ENCODE measurements at regions not wholly inside any gene's neighbourhood (a gene's known extent, or its start where the extent isn't known, plus 50 kb on each side); places are given as distances from the start of the nearest gene placed in this dataset.

DNA sequence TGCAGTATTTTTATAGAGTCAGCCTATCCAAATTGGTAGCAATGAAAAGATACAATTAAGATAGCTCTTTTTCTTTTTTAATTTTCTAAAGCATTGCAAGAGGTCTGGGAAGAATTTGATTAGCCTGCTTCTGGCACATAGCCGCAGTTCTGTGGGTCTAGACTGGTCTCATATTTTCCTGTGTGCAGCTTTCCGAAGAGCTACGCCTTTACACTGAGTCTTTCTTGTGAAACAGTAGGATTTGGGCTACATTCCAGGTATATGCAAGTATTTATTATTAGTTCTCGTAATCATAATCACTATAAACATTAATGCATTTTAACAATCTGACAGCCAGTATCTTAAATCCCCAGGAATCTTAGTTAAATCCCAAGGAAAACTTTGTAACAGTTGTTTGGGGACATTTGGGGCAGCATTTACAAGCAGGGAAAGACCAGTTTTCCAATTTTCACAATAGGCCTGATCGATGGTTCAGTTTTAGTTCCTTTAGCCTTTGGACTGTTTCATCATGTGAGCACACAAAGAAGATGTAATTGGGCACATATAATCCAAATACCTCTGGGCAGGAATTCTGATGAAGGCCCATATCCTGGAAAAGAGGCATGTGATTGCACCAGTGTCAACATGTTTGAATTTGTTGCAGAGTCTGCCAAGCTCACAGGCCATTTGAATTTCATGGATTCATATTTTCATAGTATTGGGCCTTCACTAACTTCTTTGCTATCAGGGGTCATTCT is 287.3 kb downstream of the INHBA start:
- FAIRE-seq (no peak), DNase-seq (ENCODE audit: low read depth in 1 of 2, low spot score in 2 of 2) (no peak)
- no peak overlapping the region for H2BK120ac ChIP-seq (replicated peaks; ENCODE audit: low read depth, low read length)
- no peak overlapping the region for H2AFZ ChIP-seq (ENCODE audit: low read length)
- CTCF ChIA-PET (ENCODE audit: partially characterized antibody) = interaction anchor here (1.6 kb wide), 1 partner anchor 278 kb away, joined by 3 read pairs; no protein-coding TSS in a partner anchor
- H4K91ac ChIP-seq (replicated peaks; ENCODE audit: insufficient read length, low read length) = no peak overlapping the region
- H3K23me2 ChIP-seq (ENCODE audit: low read depth, low read length) = no peaks in the 10 kb centered on the region
- H3K27ac ChIP-seq (ENCODE audit: low read depth, low read length) = no peak overlapping the region
- WGBS, 2 experiments (ENCODE audit: extremely low coverage in 1 of 2, insufficient coverage in 1 of 2, insufficient read length in 1 of 2, insufficient replicate concordance in 2 of 2, low coverage in 1 of 2, low lambda C conversion rate in 2 of 2, missing lambda C conversion rate in 1 of 2) = 94% methylated on average over 5 of the region's 5 CpGs; no CpG with 5 or more reads in 1 of the 2 experiments
- no peak overlapping the region for H3K4me2 ChIP-seq (ENCODE audit: insufficient read depth in 1 of 2, low read depth in 2 of 2, low read length in 2 of 2)
- no peak overlapping the region for H3K23ac ChIP-seq (ENCODE audit: insufficient read length)
- H4K20me1 ChIP-seq (replicated peaks in 1 of 2; ENCODE audit: control insufficient read depth in 1 of 2, insufficient read depth in 2 of 2, low read length in 2 of 2) = no peaks in the 10 kb centered on the region
- H3K4me1 ChIP-seq (replicated peaks in 1 of 4; ENCODE audit: control insufficient read depth in 3 of 4, insufficient read depth in 4 of 4, low read length in 3 of 4) = peaks cover 0 to 4% (median 0%) of the 10 kb centered on the region in 4 experiments; a peak in 1 of 7 replicates
- no peaks in the 10 kb centered on the region for H3K9me3 ChIP-seq (ENCODE audit: insufficient read depth in 2 of 2, low read depth in 1 of 2, low read length in 1 of 2)
- no peak overlapping the region for H3K14ac ChIP-seq (ENCODE audit: insufficient read length)
- no peak overlapping the region for H2BK20ac ChIP-seq (ENCODE audit: low read length)
- H3K79me1 ChIP-seq (ENCODE audit: low read depth, low read length) = no peaks in the 10 kb centered on the region
- no peaks in the 10 kb centered on the region for H3K36me3 ChIP-seq (ENCODE audit: control insufficient read depth in 2 of 4, insufficient read depth in 4 of 4, low read length in 3 of 4)
- no peak overlapping the region for H3K4ac ChIP-seq (replicated peaks; ENCODE audit: insufficient read length, low read depth, low read length)
- no peak overlapping the region for H4K5ac ChIP-seq (ENCODE audit: insufficient read length, low read depth, low read length)
- no peak overlapping the region for H4K8ac ChIP-seq (ENCODE audit: extremely low read depth, insufficient read depth, low read length)
- no peak overlapping the region for H2AK5ac ChIP-seq (ENCODE audit: low read depth, low read length)
- no peak overlapping the region for H3K18ac ChIP-seq (ENCODE audit: extremely low read depth, low read length)
- no peak overlapping the region for H3K9ac ChIP-seq (replicated peaks in 1 of 4; ENCODE audit: extremely low read depth in 1 of 4, low read depth in 3 of 4, low read length in 3 of 4)
- no peaks in the 10 kb centered on the region; a peak in 1 of 7 replicates for H3K27me3 ChIP-seq (replicated peaks in 1 of 4; ENCODE audit: control insufficient read depth in 3 of 4, extremely low read depth in 1 of 4, insufficient read depth in 3 of 4, low read length in 3 of 4)
- no peak overlapping the region for H2BK15ac ChIP-seq (ENCODE audit: low read length)
- H3K79me2 ChIP-seq (ENCODE audit: control insufficient read depth in 1 of 2, insufficient read depth in 2 of 2, low read length in 2 of 2) = no peaks in the 10 kb centered on the region
- POLR2A ChIA-PET (ENCODE audit: partially characterized antibody) = no interaction called here
- no peak overlapping the region for H3K56ac ChIP-seq (replicated peaks; ENCODE audit: insufficient read length, low read depth, low read length)
- no peak overlapping the region for H2BK12ac ChIP-seq (ENCODE audit: low read depth, low read length)
- no peak overlapping the region for H3K4me3 ChIP-seq (ENCODE audit: extremely low read depth in 1 of 4, insufficient read depth in 2 of 4, low read depth in 3 of 4, low read length in 4 of 4)
- no peak overlapping the region for H2BK5ac ChIP-seq (ENCODE audit: low read depth, low read length)
- no peak for TF ChIP-seq TBP (IDR thresholded peaks at IDR 0.05; ENCODE audit: low read depth, low read length)
- TF ChIP-seq, protein P1, sequence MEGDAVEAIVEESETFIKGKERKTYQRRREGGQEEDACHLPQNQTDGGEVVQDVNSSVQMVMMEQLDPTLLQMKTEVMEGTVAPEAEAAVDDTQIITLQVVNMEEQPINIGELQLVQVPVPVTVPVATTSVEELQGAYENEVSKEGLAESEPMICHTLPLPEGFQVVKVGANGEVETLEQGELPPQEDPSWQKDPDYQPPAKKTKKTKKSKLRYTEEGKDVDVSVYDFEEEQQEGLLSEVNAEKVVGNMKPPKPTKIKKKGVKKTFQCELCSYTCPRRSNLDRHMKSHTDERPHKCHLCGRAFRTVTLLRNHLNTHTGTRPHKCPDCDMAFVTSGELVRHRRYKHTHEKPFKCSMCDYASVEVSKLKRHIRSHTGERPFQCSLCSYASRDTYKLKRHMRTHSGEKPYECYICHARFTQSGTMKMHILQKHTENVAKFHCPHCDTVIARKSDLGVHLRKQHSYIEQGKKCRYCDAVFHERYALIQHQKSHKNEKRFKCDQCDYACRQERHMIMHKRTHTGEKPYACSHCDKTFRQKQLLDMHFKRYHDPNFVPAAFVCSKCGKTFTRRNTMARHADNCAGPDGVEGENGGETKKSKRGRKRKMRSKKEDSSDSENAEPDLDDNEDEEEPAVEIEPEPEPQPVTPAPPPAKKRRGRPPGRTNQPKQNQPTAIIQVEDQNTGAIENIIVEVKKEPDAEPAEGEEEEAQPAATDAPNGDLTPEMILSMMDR (IDR thresholded peaks at IDR 0.05; ENCODE audit: control extremely low read depth in 1 of 3, insufficient read depth in 1 of 3, low read depth in 1 of 3, low read length in 3 of 3) = no peak
- TF ChIP-seq RFX5 (IDR thresholded peaks at IDR 0.05; ENCODE audit: borderline replicate concordance, low read depth, low read length) = no peak
- TF ChIP-seq JUN (IDR thresholded peaks at IDR 0.05; ENCODE audit: low read depth, low read length) = no peak
- no peak for TF ChIP-seq KDM5A (IDR thresholded peaks at IDR 0.05; ENCODE audit: low read length)
- TF ChIP-seq CBX5 (IDR thresholded peaks at IDR 0.05; ENCODE audit: low read depth, low read length) = no peak
- TF ChIP-seq POLR2A (IDR thresholded peaks at IDR 0.05; ENCODE audit: control extremely low read depth in 1 of 2, low read depth in 2 of 2, low read length in 2 of 2) = no peak
- TF ChIP-seq CEBPB (IDR thresholded peaks at IDR 0.05; ENCODE audit: low read depth, low read length) = no peak
- no peak for TF ChIP-seq ASH2L (IDR thresholded peaks at IDR 0.05; ENCODE audit: low read length)
- no peak for TF ChIP-seq TCF12 (IDR thresholded peaks at IDR 0.05; ENCODE audit: low read depth, low read length)
- TF ChIP-seq POLR2AphosphoS5 (IDR thresholded peaks at IDR 0.05; ENCODE audit: low read depth, low read length) = no peak
- no peak for TF ChIP-seq ZNF274 (IDR thresholded peaks at IDR 0.05; ENCODE audit: borderline replicate concordance, extremely low read depth, low read length)
- TF ChIP-seq POU5F1 (IDR thresholded peaks at IDR 0.05; ENCODE audit: low read depth, low read length) = no peak
